VCaP (cell line): ENCODE measurements at regions not wholly inside any gene's neighbourhood (a gene's known extent, or its start where the extent isn't known, plus 50 kb on each side); places are given as distances from the start of the nearest gene placed in this dataset.

Experiments used
- H3K27ac ChIP-seq: fragments of 450-650 bp; 2 replicates; pipeline ENCODE4 v1.5.1; 2017
- CTCF ChIP-seq: fragments of 450-650 bp; conservative IDR thresholded peaks from 2 replicates; pipeline ENCODE4 v1.5.1; 2017; ENCODE audit warnings: mild to moderate bottlenecking, moderate library complexity

DNA sequence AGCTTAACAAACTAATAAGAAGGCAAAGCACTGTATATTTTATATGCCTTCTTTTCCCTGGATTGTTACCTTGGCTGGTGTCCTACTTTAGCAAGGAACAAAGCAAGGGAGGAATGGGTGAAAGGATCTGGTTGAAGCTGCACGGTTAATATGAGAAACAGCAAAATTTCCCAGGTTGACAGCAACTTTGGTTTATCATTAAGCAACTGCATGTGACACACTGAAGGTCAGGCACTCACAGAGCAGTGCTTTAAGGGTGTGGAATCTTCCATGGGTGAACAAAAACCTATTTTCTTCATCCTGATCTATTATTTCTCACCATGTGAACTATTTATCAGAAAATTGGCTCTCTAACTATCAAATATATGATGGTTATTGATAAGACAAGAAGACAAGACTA lies 109.0 kb upstream of the ATP10B start:
- H3K27ac ChIP-seq: no peak overlapping the region
- TF ChIP-seq CTCF: no peak

DNA sequence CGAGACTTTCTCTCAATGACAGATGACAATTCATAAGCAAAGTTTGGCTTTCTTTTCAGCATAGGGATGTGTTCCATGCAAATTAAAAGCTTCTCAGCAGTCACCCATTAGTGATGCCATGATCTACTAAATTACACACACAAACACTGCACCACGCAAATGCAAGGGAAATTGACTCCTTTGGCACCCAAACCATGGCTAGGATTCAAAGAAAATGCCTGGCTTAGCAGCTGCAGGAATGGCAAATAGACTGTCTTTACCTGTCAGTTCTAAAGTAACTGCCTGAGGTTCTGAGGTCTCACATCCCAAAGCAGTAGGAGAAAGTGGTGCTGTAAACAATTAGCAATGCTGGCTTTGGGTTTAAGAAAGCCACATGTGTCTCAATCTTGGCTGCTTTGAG lies 108.6 kb upstream of the ATP10B start:
- TF ChIP-seq CTCF: no peak
- no peak overlapping the region for H3K27ac ChIP-seq

- no peak for TF ChIP-seq CTCF
- H3K27ac ChIP-seq: no peak overlapping the region
These were observed 107.8 kb upstream of the ATP10B start for GRCh38 chr5:160959804-160960203.

DNA sequence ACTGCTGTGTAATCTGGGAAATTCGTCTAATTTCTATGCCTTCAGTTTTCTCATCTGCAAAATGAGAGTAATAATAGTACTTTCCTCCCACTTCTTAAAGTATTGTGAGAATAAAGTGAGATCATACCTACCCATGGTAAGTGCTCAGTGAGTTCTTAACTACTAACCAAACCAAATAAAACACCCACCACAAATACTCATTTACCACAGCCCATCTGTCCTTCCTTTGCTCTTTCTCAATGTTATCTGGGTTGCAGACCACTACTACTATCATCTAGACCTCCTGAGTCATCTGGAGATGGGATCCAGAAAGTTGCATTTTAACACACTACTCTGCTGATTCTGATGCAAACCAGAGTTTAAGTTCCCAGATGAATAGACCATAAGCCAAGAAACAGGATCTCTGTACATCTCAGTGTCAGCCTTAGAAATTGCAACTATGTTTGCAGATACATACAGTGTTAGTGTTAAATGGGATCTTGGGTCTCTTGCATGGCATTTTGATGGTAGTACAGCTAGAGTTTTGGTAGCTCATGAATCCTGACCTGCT lies 105.4 kb upstream of the ATP10B start:
- H3K27ac ChIP-seq: no peak overlapping the region
- no peak for TF ChIP-seq CTCF

DNA sequence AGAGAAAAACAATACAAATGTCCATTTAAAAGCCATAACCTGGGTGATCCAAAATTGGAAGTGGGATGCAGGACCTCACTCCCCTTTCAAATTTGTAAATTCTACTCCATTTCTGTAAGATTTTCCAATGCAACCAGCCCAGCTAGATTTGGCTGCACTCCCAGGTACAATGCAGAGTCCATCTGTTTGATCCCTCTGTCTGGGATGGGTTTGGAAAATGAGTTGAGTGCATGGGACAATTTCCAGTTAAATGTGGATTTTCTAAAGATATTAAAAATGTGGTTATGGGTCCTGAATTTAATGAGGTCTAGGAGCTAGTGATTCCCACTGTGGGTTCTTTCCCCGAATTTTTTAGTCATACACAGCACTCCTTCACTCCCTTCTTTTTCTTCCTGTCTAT lies 104.0 kb upstream of the ATP10B start:
- no peak for TF ChIP-seq CTCF

DNA sequence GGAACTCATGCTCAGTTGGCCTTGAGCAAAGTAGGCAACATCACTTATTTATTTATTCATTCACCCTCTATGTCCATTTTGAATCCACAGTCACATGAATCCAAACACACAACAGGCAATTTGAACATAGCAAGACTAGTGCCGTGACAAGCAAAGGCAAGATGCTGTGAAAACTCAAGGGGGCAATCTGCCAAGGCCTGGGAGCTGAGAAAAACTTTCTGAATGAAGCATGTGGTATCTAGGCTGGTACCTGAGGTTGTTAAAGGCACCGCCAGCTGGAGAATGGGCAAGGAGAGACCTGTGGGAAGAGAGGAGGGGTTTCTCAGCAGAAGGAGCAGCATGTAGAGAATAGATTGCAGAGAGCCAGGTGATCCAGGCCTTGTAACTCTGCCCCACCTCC lies 98.3 kb upstream of the ATP10B start:
- no peak overlapping the region for H3K27ac ChIP-seq
- no peak for TF ChIP-seq CTCF

More for the DNA sequence above, 104.0 kb upstream of the ATP10B start:
- no peak overlapping the region for H3K27ac ChIP-seq

- TF ChIP-seq CTCF: no peak
These were observed 88.7 kb upstream of the ATP10B start for GRCh38 chr5:160940725-160941124.

More at GRCh38 chr5:160940725-160941124, 88.7 kb upstream of the ATP10B start:
- H3K27ac ChIP-seq: no peak overlapping the region
